OCI-LY7 (cell line): ENCODE measurements at regions not wholly inside any gene's neighbourhood (a gene's known extent, or its start where the extent isn't known, plus 50 kb on each side); places are given as distances from the start of the nearest gene placed in this dataset.

Experiments
- BruUV-seq: library from RNA; stranded (reverse); fragments of 400-500 nt; replicated peaks from 2 replicates; lab custom pipeline; 2021; lab: Mats Ljungman, UMichigan
- CTCF ChIA-PET: fragments of 300-600 bp; sonication (Branson Sonifier 250); formaldehyde crosslinking; loops from one replicate; lab custom pipeline; 2022; ENCODE audit warnings: antibody characterized with exemption; ENCODE audit not compliant: unreplicated experiment; lab: Charles Lee
- POLR2A ChIA-PET: fragments of 300-600 bp; sonication (Branson Sonifier 250); formaldehyde crosslinking; loops from one replicate; lab custom pipeline; 2022; ENCODE audit warnings: antibody characterized with exemption; lab: Charles Lee
- DNase-seq: peaks from one replicate; pipeline ENCODE4 v3.0.0-alpha.2; 2015; ENCODE audit warnings: low spot score
- H2AFZ ChIP-seq: fragments of 200-600 bp; sonication (generic), shearing (Covaris generic); 2 replicates; pipeline ENCODE4 v1.6.1; 2014; ENCODE audit warnings: mild to moderate bottlenecking, antibody characterized with exemption, low read length, moderate library complexity
- H3K27ac ChIP-seq: fragments of 200-600 bp; sonication (generic); 2 replicates; pipeline ENCODE4 v1.5.1; 2014; ENCODE audit warnings: mixed run types, low read depth, mild to moderate bottlenecking, moderate library complexity, low read length, inconsistent platforms; ENCODE audit not compliant: poor library complexity, severe bottlenecking
- H3K36me3 ChIP-seq: fragments of 200-600 bp; sonication (generic); 2 replicates; pipeline ENCODE4 v1.6.1; 2014; ENCODE audit warnings: mild to moderate bottlenecking, antibody characterized with exemption, low read length, moderate library complexity, mixed read lengths; ENCODE audit not compliant: insufficient read depth
- H3K4me1 ChIP-seq: fragments of 200-600 bp; sonication (generic); 2 replicates; pipeline ENCODE4 v1.5.1; 2014; ENCODE audit warnings: mild to moderate bottlenecking, low read length; ENCODE audit not compliant: insufficient read depth, poor library complexity, severe bottlenecking
- H3K4me2 ChIP-seq: fragments of 200-600 bp; sonication (generic); 2 replicates; pipeline ENCODE4 v1.6.1; 2014; ENCODE audit warnings: mild to moderate bottlenecking, low read length
- H3K4me3 ChIP-seq: fragments of 200-600 bp; sonication (generic); 2 replicates; pipeline ENCODE4 v1.5.1; 2014; ENCODE audit warnings: mild to moderate bottlenecking, low read depth, low read length; ENCODE audit not compliant: poor library complexity, severe bottlenecking
- H3K79me2 ChIP-seq: fragments of 200-600 bp; sonication (generic); 2 replicates; pipeline ENCODE4 v1.6.1; 2016; ENCODE audit warnings: low read depth, mild to moderate bottlenecking, low read length, moderate library complexity, mixed read lengths; ENCODE audit not compliant: insufficient read depth
- H3K9me2 ChIP-seq: fragments of 200-600 bp; sonication (generic); 2 replicates; pipeline ENCODE4 v1.6.1; 2016; ENCODE audit warnings: mild to moderate bottlenecking, low read length, mixed read lengths; ENCODE audit not compliant: insufficient read depth
- H3K9me3 ChIP-seq: fragments of 200-600 bp; sonication (generic); 2 replicates; pipeline ENCODE4 v1.6.1; 2014; ENCODE audit warnings: mild to moderate bottlenecking, mixed run types, low read length, mixed read lengths
- H4K20me1 ChIP-seq: fragments of 200-600 bp; sonication (generic); 2 replicates; pipeline ENCODE4 v1.6.1; 2014; ENCODE audit warnings: mild to moderate bottlenecking, antibody characterized with exemption, low read length, moderate library complexity, mixed read lengths; ENCODE audit not compliant: insufficient read depth
- CTCF ChIP-seq: fragments of 200-600 bp; sonication (generic); conservative IDR thresholded peaks from 2 replicates; pipeline ENCODE4 v1.5.1; 2014; ENCODE audit warnings: mild to moderate bottlenecking, antibody characterized with exemption, low read length, moderate library complexity, mixed read lengths
- EZH2phosphoT487 ChIP-seq: fragments of 200-600 bp; sonication (generic); IDR thresholded peaks from 2 replicates; pipeline ENCODE4 v1.6.1; 2018; ENCODE audit warnings: low read depth, borderline replicate concordance, mild to moderate bottlenecking, mixed run types, antibody characterized with exemption, low read length, moderate library complexity, mixed read lengths
- intact Hi-C: fragments of 100-400 bp; cut with micrococcal nuclease; formaldehyde crosslinking; loops from one replicate; pipeline ENCODE4 v1.10.0; 2022; ENCODE audit not compliant: unreplicated experiment

GRCh38 chr21:16663436-16663835, 849.4 kb upstream of the CXADR start:
- BruUV-seq, result no TSS peak
- TF ChIP-seq CTCF (no peak), EZH2phosphoT487 (no peak)
- no peak for DNase-seq
- H2AFZ ChIP-seq, result no peak overlapping the region
- POLR2A ChIA-PET, result no interaction called here
- H3K4me3 ChIP-seq, result no peak overlapping the region
- H3K27ac ChIP-seq, result no peak overlapping the region
- H3K9me2 ChIP-seq, result no peaks in the 10 kb centered on the region
- H3K4me1 ChIP-seq, result no peaks in the 10 kb centered on the region
- H4K20me1 ChIP-seq, result no peaks in the 10 kb centered on the region
- H3K4me2 ChIP-seq, result no peak overlapping the region
- CTCF ChIA-PET, result no interaction called here
- H3K9me3 ChIP-seq, result peaks cover 23% of the 10 kb centered on the region
- H3K79me2 ChIP-seq, result no peaks in the 10 kb centered on the region
- intact Hi-C loops, result no loop called here
- no peaks in the 10 kb centered on the region for H3K36me3 ChIP-seq

GRCh38 chr21:16667395-16667794, 845.4 kb upstream of the CXADR start:
- CTCF ChIA-PET, result no interaction called here
- no peak for DNase-seq
- no peak overlapping the region for H3K4me2 ChIP-seq
- H3K27ac ChIP-seq, result no peak overlapping the region
- H3K9me3 ChIP-seq, result peaks cover 26% of the 10 kb centered on the region; the same call in 1 of the 2 replicates
- no peaks in the 10 kb centered on the region for H3K4me1 ChIP-seq
- POLR2A ChIA-PET, result no interaction called here
- H4K20me1 ChIP-seq, result no peaks in the 10 kb centered on the region
- H3K9me2 ChIP-seq, result no peaks in the 10 kb centered on the region
- no peak for TF ChIP-seq CTCF
- TF ChIP-seq EZH2phosphoT487, result no peak
- no TSS peak for BruUV-seq
- H2AFZ ChIP-seq, result no peak overlapping the region
- H3K36me3 ChIP-seq, result no peaks in the 10 kb centered on the region
- H3K4me3 ChIP-seq, result no peak overlapping the region
- no peaks in the 10 kb centered on the region for H3K79me2 ChIP-seq
- intact Hi-C loops, result no loop called here

- no peaks in the 10 kb centered on the region for H3K79me2 ChIP-seq
- peaks cover 8% of the 10 kb centered on the region; the same call in 1 of the 2 replicates for H3K9me3 ChIP-seq
- no peaks in the 10 kb centered on the region for H3K9me2 ChIP-seq
- TF ChIP-seq CTCF, result no peak
- no peak for TF ChIP-seq EZH2phosphoT487
- intact Hi-C loops, result no loop called here
- CTCF ChIA-PET, result no interaction called here
- no TSS peak for BruUV-seq
- POLR2A ChIA-PET, result no interaction called here
- no peak for DNase-seq
- H3K4me1 ChIP-seq, result no peaks in the 10 kb centered on the region
- no peaks in the 10 kb centered on the region for H4K20me1 ChIP-seq
- no peak overlapping the region for H3K4me3 ChIP-seq
- no peak overlapping the region for H2AFZ ChIP-seq
- H3K4me2 ChIP-seq, result no peak overlapping the region
- H3K27ac ChIP-seq, result no peak overlapping the region
- no peaks in the 10 kb centered on the region for H3K36me3 ChIP-seq
These were observed 837.9 kb upstream of the CXADR start for GRCh38 chr21:16674949-16675348.
